H9 (cell line): ENCODE measurements at regions not wholly inside any gene's neighbourhood (a gene's known extent, or its start where the extent isn't known, plus 50 kb on each side); places are given as distances from the start of the nearest gene placed in this dataset.
A peak's percentile ranks its signal among the peaks of the same experiment; 100 is the strongest.

ENCODE experiments used
- DNase-seq: peaks from one replicate; pipeline ENCODE4 v3.0.0-alpha.2; 2017
- H2AFZ ChIP-seq: one replicate; pipeline ENCODE4 v1.6.1; 2013; ENCODE audit warnings: mild to moderate bottlenecking, low read length, control low read depth, moderate library complexity
- H2AK5ac ChIP-seq: 2 replicates; pipeline ENCODE4 v1.6.1; 2013; ENCODE audit warnings: low read length, control low read depth, mixed read lengths; ENCODE audit not compliant: insufficient read length
- H2BK120ac ChIP-seq: one replicate; pipeline ENCODE4 v1.6.1; 2013; ENCODE audit warnings: low read depth, mild to moderate bottlenecking, low read length, control low read depth, inconsistent platforms; ENCODE audit not compliant: poor library complexity, severe bottlenecking
- H2BK12ac ChIP-seq: 2 replicates; pipeline ENCODE4 v1.6.1; 2013; ENCODE audit warnings: low read length, control low read depth, mixed read lengths, low read depth; ENCODE audit not compliant: insufficient read length
- H2BK15ac ChIP-seq: 2 replicates; pipeline ENCODE4 v1.6.1; 2013; ENCODE audit warnings: low read depth, low read length, control low read depth
- H2BK20ac ChIP-seq: one replicate; pipeline ENCODE4 v1.6.1; 2013; ENCODE audit warnings: low read depth, mild to moderate bottlenecking, low read length, control low read depth, inconsistent platforms; ENCODE audit not compliant: poor library complexity, severe bottlenecking
- H2BK5ac ChIP-seq: 2 replicates; pipeline ENCODE4 v1.6.1; 2013; ENCODE audit warnings: low read length, control low read depth, mixed read lengths; ENCODE audit not compliant: insufficient read length
- H3K14ac ChIP-seq: 2 replicates; pipeline ENCODE4 v1.6.1; 2013; ENCODE audit warnings: low read length, control low read depth; ENCODE audit not compliant: insufficient read depth
- H3K18ac ChIP-seq: 2 replicates; pipeline ENCODE4 v1.6.1; 2013; ENCODE audit warnings: low read depth, mild to moderate bottlenecking, mixed read lengths, low read length, control low read depth; ENCODE audit not compliant: insufficient read length
- H3K23ac ChIP-seq: 2 replicates; pipeline ENCODE4 v1.6.1; 2013; ENCODE audit warnings: low read length, control low read depth, mixed read lengths, low read depth; ENCODE audit not compliant: insufficient read length
- H3K23me2 ChIP-seq: 2 replicates; pipeline ENCODE4 v1.6.1; 2013; ENCODE audit warnings: low read depth, mild to moderate bottlenecking, mixed read lengths, low read length, control low read depth; ENCODE audit not compliant: insufficient read length, poor library complexity, severe bottlenecking
- H3K27ac ChIP-seq: 2 replicates; pipeline ENCODE4 v1.5.1; 2013; ENCODE audit warnings: low read length, control low read depth, mixed read lengths, low read depth; ENCODE audit not compliant: insufficient read length
- H3K27me3 ChIP-seq: 2 replicates; pipeline ENCODE4 v1.6.1; 2013; ENCODE audit warnings: low read length, control low read depth, inconsistent platforms; ENCODE audit not compliant: insufficient read depth
- H3K4ac ChIP-seq: 2 replicates; pipeline ENCODE4 v1.6.1; 2013; ENCODE audit warnings: low read depth, mild to moderate bottlenecking, control low read depth, inconsistent platforms, low read length, moderate library complexity
- H3K4me1 ChIP-seq: 2 replicates; pipeline ENCODE4 v1.6.1; 2013; ENCODE audit warnings: low read length, control low read depth, inconsistent platforms; ENCODE audit not compliant: insufficient read depth
- H3K4me2 ChIP-seq: 2 replicates; pipeline ENCODE4 v1.6.1; 2013; ENCODE audit warnings: low read length, control low read depth, mixed read lengths; ENCODE audit not compliant: insufficient read length, insufficient read depth
- H3K56ac ChIP-seq: 2 replicates; pipeline ENCODE4 v1.6.1; 2013; ENCODE audit warnings: low read depth, mild to moderate bottlenecking, mixed read lengths, low read length, control low read depth; ENCODE audit not compliant: insufficient read length
- H3K79me1 ChIP-seq: 2 replicates; pipeline ENCODE4 v1.6.1; 2013; ENCODE audit warnings: low read depth, mild to moderate bottlenecking, moderate library complexity, low read length, control low read depth, inconsistent platforms; ENCODE audit not compliant: insufficient read depth, poor library complexity, severe bottlenecking
- H3K79me2 ChIP-seq: 2 replicates; pipeline ENCODE4 v1.6.1; 2013; ENCODE audit warnings: low read length, control low read depth, inconsistent platforms; ENCODE audit not compliant: insufficient read depth
- H3K9ac ChIP-seq: 2 replicates; pipeline ENCODE4 v1.6.1; 2013; ENCODE audit warnings: low read length, control low read depth, mixed read lengths; ENCODE audit not compliant: insufficient read length; ENCODE audit errors: extremely low read depth
- H3K9me3 ChIP-seq: one replicate; pipeline ENCODE4 v1.6.1; 2013; ENCODE audit warnings: low read depth, low read length, inconsistent platforms; ENCODE audit not compliant: control insufficient read depth
- H3T11ph ChIP-seq: one replicate; pipeline ENCODE4 v1.6.1; 2013; ENCODE audit warnings: mild to moderate bottlenecking, low read length, control low read depth, inconsistent platforms
- H4K20me1 ChIP-seq: one replicate; pipeline ENCODE4 v1.6.1; 2013; ENCODE audit not compliant: control insufficient read depth, insufficient read length, insufficient read depth
- H4K5ac ChIP-seq: 2 replicates; pipeline ENCODE4 v1.6.1; 2013; ENCODE audit warnings: low read depth, mild to moderate bottlenecking, mixed read lengths, low read length, control low read depth; ENCODE audit not compliant: insufficient read length
- H4K8ac ChIP-seq: replicated peaks from 2 replicates; pipeline ENCODE4 v1.6.1; 2013; ENCODE audit warnings: low read length, control low read depth, mixed read lengths, low read depth; ENCODE audit not compliant: insufficient read length
- H4K91ac ChIP-seq: 2 replicates; pipeline ENCODE4 v1.6.1; 2013; ENCODE audit warnings: low read depth, mild to moderate bottlenecking, moderate library complexity, mixed read lengths, low read length, control low read depth; ENCODE audit not compliant: insufficient read length
- H3K27ac Mint-ChIP-seq, 3 experiments: 2 replicates in 2 of 3; 3 replicates in 1 of 3; pipeline ENCODE4 v1.8.0; 2020 to 2021; ENCODE audit warnings: mixed read lengths in 3 of 3, mild to moderate bottlenecking in 1 of 3, moderate library complexity in 1 of 3
- H3K27me3 Mint-ChIP-seq: 2 replicates; pipeline ENCODE4 v1.8.0; 2021; ENCODE audit warnings: low read depth, mild to moderate bottlenecking, moderate library complexity, mixed read lengths
- H3K36me3 Mint-ChIP-seq, 3 experiments: 2 replicates in 2 of 3; 3 replicates in 1 of 3; pipeline ENCODE4 v1.8.0; 2020 to 2021; ENCODE audit warnings: low read depth in 3 of 3, mixed read lengths in 3 of 3; ENCODE audit not compliant: insufficient read depth in 1 of 3
- H3K4me1 Mint-ChIP-seq, 2 experiments: 2 replicates each; pipeline ENCODE4 v1.8.0; 2020; ENCODE audit warnings: mixed read lengths in 2 of 2
- H3K4me3 Mint-ChIP-seq, 2 experiments: 2 replicates in 1 of 2; 3 replicates in 1 of 2; pipeline ENCODE4 v1.8.0; 2020 to 2021; ENCODE audit warnings: mild to moderate bottlenecking in 2 of 2, mixed read lengths in 2 of 2, moderate library complexity in 1 of 2
- H3K9me3 Mint-ChIP-seq, 2 experiments: 2 replicates in 1 of 2; 3 replicates in 1 of 2; pipeline ENCODE4 v1.8.0; 2020; ENCODE audit warnings: mild to moderate bottlenecking in 2 of 2, mixed read lengths in 2 of 2, moderate library complexity in 1 of 2
- CTCF ChIP-seq: fragments of 200-600 bp; sonication (generic); conservative IDR thresholded peaks from 3 replicates; pipeline ENCODE4 v1.8.0; 2021; ENCODE audit warnings: antibody characterized with exemption, mild to moderate bottlenecking

- Histone ChIP-seq H2BK12ac (no peak overlapping the region), H2BK15ac (no peak overlapping the region), H3T11ph (no peak overlapping the region), H3K23ac (no peak overlapping the region), H3K27me3 (no peaks in the 10 kb centered on the region), H3K18ac (no peak overlapping the region), H3K23me2 (no peaks in the 10 kb centered on the region), H2AK5ac (no peak overlapping the region), H3K4me1 (no peaks in the 10 kb centered on the region), H2BK120ac (no peak overlapping the region), H2AFZ (no peak overlapping the region), H2BK20ac (no peak overlapping the region), H3K14ac (no peak overlapping the region), H3K27ac (no peak overlapping the region), H3K79me1 (no peaks in the 10 kb centered on the region), H3K56ac (no peak overlapping the region), H3K4ac (no peak overlapping the region), H3K9me3 (no peaks in the 10 kb centered on the region), H4K5ac (no peak overlapping the region), H4K20me1 (no peaks in the 10 kb centered on the region), H4K91ac (no peak overlapping the region), H3K9ac (no peak overlapping the region), H3K4me2 (no peak overlapping the region), H3K79me2 (no peaks in the 10 kb centered on the region), H4K8ac (no peak overlapping the region), H2BK5ac (no peak overlapping the region)
- peaks cover 16 to 19% of the 10 kb centered on the region in 2 experiments for H3K4me1 Mint-ChIP-seq
- no peaks in the 10 kb centered on the region for H3K9me3 Mint-ChIP-seq
- H3K27me3 Mint-ChIP-seq, result no peaks in the 10 kb centered on the region
- TF ChIP-seq CTCF, result peak; percentile 82
- no peak overlapping the region for H3K4me3 Mint-ChIP-seq
- H3K27ac Mint-ChIP-seq, result no peak overlapping the region; a peak in 1 of 7 replicates
- no peaks in the 10 kb centered on the region for H3K36me3 Mint-ChIP-seq
- DNase-seq, result peak; percentile 48
These were observed 174.0 kb upstream of the PRICKLE2 start for GRCh38 chr3:64399205-64399800.
